ENCODE measurements at regions not wholly inside any gene's neighbourhood (a gene's known extent, or its start where the extent isn't known, plus 50 kb on each side); places are given as distances from the start of the nearest gene placed in this dataset.

GRCh38 chr2:199019898-199020507, 437.7 kb downstream of the SATB2 start:
- peak; percentile 13 for DNase-seq

- DNase-seq = no peak
Measured at GRCh38 chr2:199018826-199019225, 438.9 kb downstream of the SATB2 start.

DNA sequence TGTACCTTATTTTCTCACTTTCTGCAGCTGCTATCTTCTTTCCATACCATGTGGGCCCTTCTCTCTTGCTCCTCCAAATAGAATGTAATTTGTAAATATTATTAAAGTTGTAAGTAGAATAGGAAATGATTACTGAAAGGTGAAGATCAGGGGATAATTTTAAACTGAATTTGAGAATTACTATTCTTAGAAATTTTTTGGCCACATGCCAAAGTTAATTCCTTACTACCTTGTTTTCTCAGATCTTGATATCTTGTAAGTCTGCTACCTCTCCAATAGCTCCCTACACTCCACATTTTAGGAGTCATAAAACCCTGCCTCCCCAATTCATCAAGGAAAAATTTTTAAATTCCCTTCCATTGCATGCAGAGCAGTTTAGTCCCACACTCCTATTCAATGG, 442.7 kb downstream of the SATB2 start:
- DNase-seq = no peak

GRCh38 chr2:199014226-199014625, 443.5 kb downstream of the SATB2 start:
- no peak for DNase-seq

DNA sequence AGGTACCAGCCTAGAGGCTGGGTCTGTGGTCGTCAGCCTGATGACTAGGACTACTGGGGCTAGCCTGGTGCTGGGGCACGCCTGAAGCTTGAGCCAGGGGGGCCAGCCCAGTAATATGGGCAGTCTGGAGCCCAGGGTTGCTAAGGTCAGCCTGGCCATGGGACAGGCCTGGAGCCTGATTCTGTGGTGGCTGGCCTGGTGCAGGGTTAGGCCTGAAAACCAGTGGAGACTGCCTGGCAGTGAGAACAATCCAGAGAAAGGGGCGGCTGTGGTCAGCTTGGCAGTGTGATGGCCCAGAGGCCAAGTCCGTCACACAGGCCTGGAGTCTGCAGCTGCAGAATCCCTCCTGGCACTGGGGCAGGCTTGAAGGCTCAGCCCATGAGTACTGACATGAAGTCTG, 445.8 kb downstream of the SATB2 start:
- DNase-seq = no peak

- no peak for DNase-seq
Measured at GRCh38 chr2:198994678-198995077, 463.1 kb downstream of the SATB2 start.

DNA sequence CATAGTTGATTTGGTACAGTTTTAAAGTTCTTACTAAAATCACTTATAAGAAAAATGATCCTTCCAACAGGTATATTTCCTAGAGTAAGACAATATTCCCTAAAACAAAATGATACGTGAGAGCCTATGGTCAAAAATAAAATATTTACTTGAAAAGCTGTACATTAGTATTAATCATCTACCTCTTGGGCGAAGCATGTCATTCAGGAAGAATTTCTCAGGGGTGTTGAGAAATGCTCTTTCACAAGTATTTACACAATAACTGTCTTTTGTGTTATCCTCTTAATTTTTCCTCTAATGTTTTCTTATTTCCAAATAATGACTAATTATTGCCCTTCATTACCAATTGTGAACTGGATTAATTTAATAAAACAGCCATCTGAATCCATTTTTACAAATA, 466.3 kb downstream of the SATB2 start:
- no peak for DNase-seq

GRCh38 chr2:198975779-198976178, 482.0 kb downstream of the SATB2 start:
- no peak for DNase-seq

- no peak for DNase-seq
Measured at GRCh38 chr2:198973785-198974184, 484.0 kb downstream of the SATB2 start.

DNA sequence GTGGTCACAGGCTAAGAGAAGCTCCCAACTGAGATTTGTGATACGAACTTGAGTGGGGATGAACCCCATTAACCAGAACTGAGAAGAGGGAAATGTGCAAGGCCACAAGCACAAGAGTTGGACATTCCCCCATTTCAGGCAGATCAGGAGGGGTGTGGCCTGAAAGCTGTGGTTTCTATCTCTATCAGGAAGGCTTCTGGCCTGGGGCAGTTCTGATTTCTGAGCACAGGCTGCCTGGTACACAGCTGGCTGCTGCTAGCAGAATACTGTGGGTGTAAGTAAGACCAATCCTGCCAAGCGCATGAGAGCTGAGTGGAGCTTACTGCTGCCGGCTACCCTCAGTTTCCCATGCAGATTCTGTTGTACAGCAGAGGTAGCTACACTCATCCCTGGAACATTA, 484.6 kb downstream of the SATB2 start:
- no peak for DNase-seq

DNA sequence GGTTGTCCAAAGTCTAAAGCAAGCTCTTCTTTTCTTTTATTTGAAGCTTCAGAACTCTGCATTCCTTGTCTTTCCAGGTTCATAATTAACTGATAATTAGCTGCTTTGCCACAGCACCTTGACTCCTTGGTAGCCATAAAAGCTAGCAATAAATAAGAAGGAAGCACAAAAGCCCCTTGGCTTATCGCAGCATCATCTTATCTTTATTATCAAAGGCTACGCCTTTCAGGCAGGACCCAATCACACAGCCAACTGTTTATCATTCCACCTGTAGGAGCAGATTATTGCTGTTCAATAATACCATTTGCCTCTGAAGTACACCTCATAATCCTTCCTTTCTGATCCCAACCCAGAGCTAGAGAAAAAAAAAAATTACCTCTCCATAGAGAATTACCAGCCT, 489.2 kb downstream of the SATB2 start:
- no peak for DNase-seq

DNA sequence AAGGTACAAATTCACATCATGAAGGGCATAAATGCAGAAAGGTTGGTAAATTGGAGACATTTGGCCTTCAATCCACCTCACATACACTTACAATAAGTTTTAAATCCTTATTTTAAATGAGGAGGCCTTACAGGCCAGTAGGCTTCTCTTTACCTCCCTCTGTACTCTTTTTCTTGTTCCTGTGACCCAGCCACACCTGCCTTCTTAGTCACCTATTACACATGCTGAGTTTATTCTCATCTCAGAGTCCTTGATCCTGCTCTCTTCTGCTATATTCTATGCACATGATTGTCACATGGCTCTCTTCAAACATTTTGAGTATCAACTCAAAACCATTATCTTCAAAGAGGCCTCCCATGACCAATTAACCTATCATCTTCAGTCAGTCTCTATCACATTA, 491.5 kb downstream of the SATB2 start:
- DNase-seq = no peak

DNA sequence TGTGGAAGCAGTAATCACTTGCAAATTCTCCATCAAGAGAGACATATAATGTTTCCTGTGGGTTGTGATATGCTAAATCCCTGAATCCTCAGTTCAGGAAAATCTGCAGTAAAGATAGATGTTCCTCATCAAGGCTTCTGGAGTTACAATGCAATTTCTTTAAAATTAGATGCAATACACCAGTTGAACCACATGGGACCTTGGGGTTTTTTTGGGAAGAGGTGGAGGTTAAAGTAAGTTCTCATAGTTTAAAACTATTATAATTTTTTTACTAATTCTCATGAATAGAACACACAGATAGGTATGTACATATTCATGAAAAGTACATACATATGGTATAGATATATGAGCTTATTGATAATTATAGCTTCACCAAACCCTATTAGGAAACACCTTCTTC, 496.2 kb downstream of the SATB2 start:
- no peak for DNase-seq

GRCh38 chr2:198957181-198957580, 500.6 kb downstream of the SATB2 start:
- no peak for DNase-seq

- no peak for DNase-seq
Measured at GRCh38 chr2:198953328-198953727, 504.4 kb downstream of the SATB2 start.

DNA sequence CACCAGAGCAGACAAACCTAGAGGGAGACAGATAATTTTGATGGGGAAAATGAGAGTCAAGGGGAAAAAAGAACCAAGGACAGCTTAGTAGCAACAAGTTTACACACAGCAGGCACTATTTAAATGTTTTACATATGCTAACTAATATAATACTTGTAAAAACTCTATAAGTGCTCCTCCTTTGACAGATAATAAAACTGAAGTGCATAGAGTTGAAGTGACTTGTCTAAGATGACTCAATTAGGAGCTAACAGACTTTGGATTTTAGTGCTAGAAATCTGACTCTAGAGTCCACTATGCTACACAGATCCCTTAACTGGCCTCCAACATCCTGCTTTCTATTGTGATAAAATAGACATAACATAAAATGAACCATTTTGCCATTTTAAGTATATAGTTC, 506.9 kb downstream of the SATB2 start:
- no peak for DNase-seq

DNA sequence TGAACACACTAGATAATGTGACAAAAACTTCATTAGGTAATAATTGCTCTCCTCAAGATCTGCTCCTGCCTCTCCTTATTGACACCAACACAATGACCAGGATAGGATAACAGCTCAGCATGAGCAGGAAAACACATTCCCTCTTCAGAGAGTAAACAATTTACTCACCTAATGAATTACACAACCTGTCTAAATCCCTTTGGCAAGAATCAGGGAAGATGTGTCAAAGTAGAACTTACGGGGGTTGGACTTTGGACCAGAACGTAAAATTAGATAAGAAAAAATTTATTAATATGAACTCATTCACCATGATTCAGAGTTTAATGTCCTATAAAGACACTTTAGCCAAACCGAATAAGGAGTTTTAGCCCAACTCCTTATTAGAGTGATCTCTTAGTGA, 512.2 kb downstream of the SATB2 start:
- no peak for DNase-seq

- DNase-seq = no peak
Measured at GRCh38 chr2:198930170-198930569, 527.6 kb downstream of the SATB2 start.

DNA sequence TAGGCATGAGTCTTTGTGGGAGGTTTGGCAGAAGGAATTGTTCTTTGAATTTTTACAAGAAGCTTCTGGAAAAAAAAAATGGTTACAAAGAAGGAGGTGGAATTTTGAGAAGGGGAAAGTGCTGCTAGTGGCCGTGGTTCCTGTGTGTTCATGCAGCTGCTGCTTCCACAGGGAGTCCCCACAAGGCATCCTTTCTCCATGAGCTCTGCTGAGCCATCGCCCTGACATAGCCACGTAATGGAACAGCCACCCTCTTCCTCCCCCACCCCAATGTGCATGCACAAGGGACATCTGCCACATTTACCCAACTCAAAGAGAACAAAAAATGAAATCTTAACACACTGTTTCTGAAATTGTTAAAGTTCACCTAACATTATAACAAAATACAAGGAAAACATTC, 529.7 kb downstream of the SATB2 start:
- no peak for DNase-seq

DNA sequence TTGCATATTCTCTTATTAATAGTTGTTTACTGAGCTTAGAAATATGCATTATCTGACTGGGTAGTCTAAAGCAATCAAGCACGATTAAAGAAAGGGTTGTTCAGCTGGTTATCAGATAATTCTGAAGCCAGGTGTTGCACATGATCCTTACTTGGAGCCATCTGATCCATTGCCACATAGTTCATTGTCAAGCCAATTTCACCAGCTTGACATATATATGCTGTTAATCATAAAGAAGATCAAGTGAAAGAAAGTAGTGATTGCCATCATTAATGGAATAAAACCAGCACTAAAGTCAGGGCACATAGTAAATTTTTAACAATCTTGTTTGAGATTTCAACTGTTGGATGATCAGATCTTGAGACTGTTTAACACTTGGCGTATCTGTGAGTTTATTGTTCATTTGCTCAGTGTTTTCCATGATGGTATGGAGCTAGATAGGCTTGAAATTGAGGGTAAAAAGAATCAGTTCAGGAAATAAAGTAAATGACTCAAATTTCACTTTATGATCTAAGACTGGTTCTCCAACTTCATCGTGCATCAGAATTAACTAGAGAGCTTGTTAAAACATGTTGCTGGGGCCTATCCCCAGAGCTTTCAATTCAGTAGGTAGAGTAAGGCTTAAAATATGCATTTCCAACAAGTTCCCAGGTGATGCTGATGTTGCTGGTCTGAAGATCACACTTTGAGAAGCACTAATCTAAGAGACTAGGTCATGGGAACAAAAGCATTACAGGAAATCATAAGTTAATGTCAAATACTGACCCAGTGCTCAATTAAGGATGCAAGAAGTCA, 539.6 kb downstream of the SATB2 start:
- no peak for DNase-seq

- DNase-seq = no peak
Measured at GRCh38 chr2:198917275-198917674, 540.5 kb downstream of the SATB2 start.

DNA sequence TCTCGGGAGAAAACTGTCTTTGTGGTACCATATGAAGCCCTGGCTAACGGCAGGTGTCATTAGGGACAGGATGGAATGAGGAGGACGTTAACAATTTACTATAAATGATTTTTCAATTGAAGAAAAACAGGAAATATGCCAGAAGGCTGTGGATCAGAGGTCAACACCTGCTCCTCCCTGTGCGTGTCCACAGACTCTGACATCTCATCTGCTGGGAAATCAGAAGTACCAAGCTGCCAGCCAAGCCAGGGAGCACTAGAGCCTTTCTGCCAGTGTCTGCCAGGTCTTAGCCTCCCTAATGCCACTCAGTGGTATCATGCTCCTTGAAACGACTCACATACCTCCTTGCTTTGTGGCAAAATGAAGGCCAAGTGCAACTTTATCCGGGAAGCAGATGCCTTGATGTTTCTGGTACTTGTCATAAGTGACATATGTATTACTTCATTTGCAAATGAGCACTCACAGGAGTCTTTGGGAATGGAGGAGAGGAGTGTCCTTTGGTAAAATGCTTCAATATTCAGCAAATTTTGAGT, 541.1 kb downstream of the SATB2 start:
- peak; percentile 3 for DNase-seq

- no peak for DNase-seq
Measured at GRCh38 chr2:198913394-198914152, 544.2 kb downstream of the SATB2 start.

Measured in retina (tissue), 1 donor.